ENCODE measurements at regions not wholly inside any gene's neighbourhood (a gene's known extent, or its start where the extent isn't known, plus 50 kb on each side); places are given as distances from the start of the nearest gene placed in this dataset.
A peak's percentile ranks its signal among the peaks of the same experiment; 100 is the strongest.

DNA sequence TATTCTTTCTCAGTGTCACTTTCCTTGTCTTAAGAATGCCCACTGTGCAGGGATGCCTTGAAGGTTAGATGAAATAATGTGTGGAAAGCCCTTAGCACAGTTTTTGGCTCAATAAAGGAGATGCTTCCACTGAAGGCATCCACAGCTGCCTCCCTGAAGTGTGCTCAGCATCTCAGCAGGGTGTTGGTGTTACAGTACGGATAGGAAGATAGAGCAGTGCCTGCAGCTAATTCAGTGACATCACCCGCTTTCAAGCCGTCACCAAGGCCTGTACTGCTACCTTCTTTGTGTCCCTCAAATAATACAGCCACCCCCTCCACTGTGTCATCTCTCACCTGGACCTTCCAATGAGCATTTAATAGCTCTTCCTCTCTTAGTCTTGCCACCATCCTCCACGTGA is 59.0 kb downstream of the NDUFS5 start:
- DNase-seq (ENCODE audit: low spot score) (no peak), FAIRE-seq (no peak)

DNA sequence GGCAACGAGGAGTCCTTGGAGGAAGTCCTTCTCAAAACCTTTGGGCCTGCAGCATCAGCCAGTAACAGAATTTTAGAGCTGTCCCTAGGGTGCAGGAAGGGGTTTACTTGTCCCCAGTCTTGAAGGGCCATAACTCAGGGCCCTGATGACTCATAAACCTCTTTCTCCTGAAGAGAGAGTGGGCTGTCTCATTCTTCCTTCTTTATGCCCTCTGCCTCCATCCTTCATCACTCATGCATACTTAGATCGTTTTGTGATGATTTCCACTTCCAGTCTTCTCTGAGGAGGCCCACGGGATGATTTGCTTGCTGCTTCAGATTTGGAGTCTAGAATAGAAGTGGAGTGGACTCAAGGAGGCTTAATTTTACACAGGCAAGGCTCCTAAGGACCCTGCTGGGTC is 60.2 kb downstream of the NDUFS5 start:
- DNase-seq (ENCODE audit: low spot score) (peak; percentile 30), FAIRE-seq (peak; percentile 41)

DNA sequence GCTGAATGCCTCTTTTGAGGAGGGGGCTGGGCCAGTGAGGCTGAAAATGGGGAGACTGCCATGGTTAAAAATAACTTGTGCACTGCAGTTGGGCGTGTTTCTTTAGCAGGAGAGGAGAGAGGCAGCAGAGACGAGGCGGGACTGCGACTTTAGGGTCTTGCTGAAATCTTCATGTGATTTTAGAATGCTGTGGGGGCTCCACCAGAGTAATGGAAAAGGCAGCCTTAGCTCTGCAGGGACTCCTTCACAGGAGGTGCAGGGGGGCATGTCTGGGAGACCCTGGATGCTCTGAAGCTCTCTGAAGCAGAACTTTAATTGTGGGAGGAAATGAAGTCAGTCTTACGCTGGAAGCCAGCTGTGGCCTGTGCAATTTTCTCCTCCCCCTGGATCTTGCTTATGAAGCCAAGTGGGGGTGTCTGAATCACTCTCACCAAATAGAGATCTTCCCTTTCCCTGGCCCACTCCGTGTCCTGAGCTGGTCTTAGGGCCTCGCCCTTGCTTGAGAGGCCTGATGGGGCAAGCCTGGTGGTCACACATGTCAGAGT is 60.8 kb downstream of the NDUFS5 start:
- DNase-seq (ENCODE audit: low spot score) (no peak), FAIRE-seq (no peak)

DNA sequence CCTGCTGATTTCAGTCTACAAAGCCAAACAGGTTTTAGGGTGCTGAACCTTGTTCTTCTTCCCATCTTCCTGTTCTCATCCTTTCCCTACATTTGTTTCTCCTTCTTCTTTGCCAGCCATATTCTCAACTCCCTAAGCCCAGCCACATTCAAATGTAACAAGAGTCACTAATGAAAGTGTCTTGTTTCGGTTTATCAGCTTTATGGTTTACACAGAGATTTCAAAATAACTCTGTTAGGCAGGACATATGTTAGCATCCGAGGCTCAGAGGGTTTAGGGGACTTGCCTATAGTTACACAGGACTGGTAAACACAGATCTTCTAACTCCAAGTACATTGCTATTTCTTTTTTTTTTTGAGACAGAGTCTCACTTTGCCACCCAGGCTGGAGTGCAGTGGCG is 61.3 kb downstream of the NDUFS5 start:
- FAIRE-seq (no peak), DNase-seq (ENCODE audit: low spot score) (no peak)

DNA sequence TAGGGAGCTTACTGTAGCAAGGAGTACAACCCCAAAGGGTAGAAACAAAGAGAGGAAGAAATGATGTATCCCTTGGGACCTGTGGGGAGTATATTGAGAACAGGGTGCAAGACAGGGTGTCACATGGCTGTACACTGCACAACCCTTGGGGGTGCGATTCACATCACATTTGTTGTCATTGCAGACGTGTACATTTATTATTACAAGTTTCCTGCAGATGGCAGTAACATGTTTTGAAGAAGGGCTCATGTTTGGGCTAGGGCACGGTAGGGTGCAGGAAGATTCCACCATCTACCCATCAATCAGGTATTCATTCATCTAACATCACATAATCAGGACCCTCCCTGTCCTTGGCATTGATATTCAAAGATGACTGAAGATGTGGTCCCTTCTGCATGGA is 62.5 kb downstream of the NDUFS5 start:
- no peak for DNase-seq (ENCODE audit: low spot score)
- no peak for FAIRE-seq

DNA sequence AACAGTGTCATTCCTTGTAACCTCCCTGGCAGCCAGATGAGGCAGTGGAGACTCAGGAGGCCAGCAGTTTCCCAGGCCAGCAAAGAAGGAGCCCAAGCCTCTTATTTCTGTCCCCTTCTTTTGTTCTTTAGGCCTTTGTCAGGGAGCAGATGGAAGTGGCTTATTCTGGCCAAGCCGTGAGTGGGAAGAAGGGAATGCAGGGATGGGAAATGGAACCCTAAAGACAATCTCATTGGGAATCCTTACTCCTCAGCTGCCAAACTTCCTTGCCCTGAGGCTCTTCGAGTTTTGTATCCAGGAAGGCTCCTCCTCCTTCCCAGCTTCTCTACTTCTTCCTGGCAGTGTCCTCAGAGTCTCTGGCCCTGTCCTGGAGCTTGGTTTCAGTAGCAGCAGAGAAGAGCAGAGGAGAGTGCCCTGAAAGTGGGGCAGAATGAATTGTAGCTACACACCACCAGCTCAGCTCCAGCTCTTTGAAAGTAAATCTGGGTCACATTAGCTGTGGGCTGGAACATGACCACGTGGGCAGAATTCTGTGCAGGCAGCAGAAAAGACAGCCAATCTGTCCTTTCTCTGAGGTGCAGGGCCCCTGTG is 63.9 kb downstream of the NDUFS5 start:
- no peak for FAIRE-seq
- DNase-seq (ENCODE audit: low spot score): no peak

DNA sequence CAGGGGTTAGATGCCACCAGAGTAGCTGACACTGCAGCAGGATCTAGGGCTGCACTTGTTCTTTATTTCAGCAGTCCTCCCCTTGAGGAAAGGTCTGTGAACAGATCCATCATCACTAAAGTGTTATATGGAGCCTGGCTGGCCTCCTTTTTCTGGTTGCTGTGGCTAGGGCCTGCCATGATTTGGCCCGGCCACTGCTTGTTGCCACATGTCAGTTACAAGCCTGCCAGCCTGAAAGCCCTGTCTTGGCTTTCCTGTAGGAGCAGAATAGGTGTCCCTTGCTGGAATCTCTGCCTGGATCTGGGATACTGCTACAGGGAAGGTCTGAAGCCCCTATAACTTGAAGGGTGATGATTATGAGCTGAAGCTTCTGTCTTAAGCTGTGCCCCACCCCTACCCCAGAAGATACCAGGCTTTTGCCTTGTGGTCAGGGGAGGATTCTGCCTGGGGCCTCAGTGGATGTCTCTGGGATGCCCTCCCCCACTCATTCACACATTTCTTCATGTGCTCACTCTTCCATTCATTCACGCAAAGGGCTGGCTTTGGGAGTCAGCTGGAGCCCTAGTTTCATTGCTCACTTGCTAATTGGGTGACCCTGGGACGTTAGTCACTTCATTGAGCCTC is 64.7 kb downstream of the NDUFS5 start:
- no peak for FAIRE-seq
- no peak for DNase-seq (ENCODE audit: low spot score)

DNA sequence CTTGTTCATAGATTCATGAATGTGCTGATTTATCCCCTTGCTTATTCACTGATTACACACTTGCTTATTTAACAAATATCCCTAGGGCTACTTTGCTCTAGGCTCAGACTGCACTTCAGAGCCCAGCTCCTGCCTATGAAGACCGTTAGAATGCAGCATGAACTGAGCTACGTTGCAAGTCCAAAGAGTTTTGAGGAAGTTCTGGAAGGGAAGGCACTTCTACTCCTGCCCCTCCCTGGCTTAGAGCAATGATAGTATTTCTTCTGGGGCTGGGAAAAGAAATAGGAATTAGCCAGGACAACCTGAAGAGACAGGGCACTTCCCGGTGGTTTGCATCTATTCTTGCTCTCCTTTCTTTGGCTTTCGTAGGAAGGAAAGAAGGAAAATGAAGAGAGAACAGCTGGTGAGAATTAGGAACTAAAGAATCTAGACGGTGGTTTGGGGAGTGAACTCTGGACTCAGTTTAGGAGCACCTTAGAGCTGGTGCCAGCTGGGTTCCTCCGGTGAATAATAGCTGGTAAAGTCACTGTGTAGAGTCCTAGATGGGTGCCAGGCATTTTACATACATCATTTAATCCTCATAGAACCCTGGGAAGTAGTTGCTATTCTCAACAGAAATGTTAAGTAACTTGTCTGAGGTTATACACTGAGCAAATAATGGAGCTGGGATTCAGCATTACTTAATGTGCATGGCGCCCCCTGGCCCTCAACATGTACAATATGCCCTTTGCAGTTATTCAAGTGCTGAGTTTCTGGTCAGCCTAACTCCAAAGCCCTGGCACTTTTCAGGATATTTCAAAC is 65.9 kb downstream of the NDUFS5 start:
- DNase-seq (ENCODE audit: low spot score): peak; percentile 59
- FAIRE-seq: peak; percentile 30

DNA sequence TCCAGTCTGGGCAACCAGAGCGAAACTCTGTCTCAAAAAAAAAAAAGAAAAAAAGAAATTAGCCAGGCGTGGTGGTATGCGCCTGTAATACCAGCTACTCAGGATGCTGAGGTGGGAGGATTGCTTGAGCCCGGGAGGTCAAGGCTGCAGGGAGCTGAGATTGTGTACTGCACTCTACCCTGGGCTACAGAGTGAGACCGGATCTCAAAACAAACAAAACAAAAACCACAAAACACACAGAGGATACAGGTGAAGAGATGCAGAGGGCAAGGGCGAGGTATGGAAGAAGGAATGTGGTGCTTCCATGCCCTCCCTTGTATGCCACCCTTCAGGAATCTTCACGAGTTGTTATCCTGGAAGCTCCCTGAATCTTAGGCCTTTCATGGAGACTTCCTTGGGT is 68.5 kb downstream of the NDUFS5 start:
- DNase-seq (ENCODE audit: low spot score): no peak
- FAIRE-seq: no peak

DNA sequence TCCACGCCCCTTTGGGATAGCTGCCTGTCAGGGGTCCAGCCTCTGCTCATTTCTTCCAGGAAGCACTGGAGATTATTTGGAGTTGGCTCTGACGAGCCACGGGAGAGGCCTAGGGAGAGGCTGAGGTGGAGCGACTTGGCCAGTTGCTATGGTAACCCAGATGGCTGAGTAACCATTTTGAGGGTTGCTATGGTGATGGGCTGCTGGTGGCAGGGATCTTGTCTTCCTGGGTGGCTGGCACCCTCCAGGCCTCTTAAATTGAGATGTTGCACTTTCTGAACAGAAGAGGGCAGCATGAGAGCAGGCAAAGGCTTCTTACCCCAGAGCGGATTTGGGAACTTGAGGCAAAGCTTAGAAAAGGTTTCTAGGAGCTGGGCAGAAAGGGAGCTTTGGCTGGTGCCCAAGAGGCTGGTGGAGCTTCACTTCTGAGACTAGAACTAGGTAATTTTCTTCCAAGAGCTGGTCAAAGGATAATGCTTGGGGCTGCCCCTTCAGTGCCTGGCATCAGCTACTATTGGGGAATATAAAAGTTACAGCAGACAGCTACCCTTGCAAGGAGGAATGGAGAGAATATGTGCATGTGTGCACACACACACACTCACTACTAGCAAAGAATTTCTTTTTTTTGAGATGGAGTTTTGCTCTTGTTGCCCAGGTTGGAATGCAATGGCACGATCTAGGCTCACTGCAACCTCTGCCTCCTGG is 72.5 kb downstream of the NDUFS5 start:
- FAIRE-seq (peak; percentile 66), DNase-seq (ENCODE audit: low spot score) (peak; percentile 93)

DNA sequence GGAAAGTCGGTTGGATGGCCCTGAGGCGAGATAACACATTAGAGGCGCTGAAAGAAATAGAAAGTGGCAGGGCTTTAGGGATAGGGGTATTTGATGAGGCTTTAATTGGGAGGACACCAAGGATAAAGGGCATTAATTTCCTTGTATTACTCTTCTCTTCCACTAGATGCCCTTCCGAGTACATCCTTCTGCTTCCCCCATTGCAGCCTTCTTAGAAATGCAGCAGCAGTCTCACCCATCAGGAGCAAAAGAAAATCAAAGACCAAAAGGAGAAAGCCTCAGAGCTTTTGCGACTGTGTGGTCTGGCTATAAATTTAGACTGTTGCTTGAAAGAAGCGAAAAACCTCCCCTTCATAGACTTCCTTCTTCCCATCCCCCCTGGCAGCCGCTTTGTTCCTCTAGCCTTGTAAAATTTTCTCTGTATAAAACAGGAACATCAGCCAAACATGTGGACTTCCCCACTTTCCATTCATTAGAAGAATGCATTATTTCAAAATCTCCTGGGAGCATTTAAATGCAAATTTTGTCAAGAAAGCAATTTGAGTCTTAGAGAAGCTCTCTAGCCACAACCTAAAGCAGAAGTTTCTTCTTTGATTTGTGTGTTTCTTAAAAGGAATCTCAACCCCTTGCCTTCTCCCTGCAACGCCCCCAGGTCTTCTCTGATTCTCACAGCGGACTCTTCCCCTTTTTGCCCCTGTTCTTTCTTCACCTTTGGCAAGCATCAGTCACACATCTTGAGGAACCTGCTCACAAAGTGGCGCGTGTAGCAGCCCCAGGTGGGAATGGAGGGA is 76.6 kb downstream of the NDUFS5 start:
- DNase-seq (ENCODE audit: low spot score) (peak; percentile 72), FAIRE-seq (peak; percentile 2)

DNA sequence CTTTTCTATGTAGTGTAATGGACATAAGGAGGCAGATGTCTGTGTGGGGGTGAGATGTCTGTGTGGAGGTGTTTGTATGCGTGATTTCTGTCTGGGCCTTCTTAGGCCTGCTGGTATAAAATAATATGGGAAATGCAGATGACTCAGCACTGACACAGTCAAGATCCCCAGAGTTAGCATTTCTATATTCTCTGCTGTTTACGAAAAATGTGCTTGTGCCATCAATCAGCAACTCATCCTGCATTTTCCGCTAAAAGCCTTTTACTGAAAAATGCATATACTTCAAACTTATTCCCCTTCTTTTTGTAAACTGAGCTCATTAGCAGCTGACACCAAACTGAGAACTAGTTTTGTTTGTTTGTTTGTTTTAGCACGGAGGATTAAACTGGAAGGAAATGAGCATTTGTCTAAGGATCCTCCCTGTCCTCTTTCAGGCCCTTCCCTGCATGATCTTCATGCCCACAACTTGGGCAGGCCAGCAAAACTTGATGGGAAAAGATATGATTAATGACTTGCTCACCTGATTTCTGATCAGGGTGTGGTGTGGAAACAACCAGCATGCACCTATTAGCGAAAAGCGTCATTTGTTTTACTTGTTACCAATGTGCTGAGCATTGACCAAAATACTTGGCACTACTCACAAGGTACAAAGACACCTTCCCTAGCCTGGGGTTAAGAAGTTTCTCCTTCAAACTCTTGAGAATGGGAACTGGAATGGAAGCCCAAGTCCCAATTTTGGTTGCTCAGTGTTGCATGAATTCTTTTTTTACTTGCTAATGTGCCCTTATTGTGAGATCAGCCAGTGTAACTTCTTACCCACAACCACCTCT is 77.4 kb downstream of the NDUFS5 start:
- FAIRE-seq (no peak), DNase-seq (ENCODE audit: low spot score) (peak; percentile 36)

DNA sequence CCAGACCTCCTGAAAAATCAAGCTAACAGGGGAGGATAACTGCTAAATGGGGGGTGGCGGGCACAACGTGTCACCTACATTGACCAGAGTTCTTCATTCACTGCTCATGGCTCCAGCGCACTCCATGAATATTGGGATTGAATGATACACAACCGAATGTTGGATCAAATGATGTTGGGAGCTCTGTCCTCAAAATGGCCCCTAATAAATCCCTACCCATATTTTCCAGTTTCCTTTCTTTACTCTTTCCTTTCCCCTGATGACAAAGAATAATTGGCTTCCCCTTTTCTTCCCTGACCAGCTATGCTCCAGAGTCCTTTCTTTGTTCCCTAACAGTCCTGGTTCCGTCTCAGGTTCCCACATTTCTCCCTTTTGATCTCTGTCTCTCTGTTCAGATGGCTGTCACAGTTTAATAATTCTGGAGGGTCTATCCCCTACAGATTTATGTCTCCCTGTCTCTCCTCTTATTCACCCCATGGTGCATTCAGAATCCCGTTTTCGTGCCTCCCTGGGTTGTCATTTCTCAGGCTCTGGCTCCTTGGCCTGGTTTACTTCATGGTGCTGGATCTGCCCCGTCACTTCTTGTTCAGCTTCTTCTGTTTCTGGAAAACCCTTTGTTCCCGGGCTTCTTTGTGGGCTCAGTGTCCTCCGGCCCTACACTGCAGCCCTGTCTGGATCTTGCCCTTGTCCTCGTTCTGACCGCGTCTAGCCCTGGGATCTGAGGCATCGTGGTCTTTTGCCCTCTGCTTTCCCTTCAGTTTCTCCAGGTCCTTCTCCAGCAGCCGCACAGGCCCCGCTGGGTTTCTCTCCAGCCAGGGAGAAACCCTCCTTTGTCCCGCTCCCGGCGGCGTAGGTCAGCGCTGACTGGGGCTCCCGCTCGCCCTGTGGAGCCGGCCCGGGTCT is 78.3 kb downstream of the NDUFS5 start:
- FAIRE-seq (no peak), DNase-seq (ENCODE audit: low spot score) (no peak)

DNA sequence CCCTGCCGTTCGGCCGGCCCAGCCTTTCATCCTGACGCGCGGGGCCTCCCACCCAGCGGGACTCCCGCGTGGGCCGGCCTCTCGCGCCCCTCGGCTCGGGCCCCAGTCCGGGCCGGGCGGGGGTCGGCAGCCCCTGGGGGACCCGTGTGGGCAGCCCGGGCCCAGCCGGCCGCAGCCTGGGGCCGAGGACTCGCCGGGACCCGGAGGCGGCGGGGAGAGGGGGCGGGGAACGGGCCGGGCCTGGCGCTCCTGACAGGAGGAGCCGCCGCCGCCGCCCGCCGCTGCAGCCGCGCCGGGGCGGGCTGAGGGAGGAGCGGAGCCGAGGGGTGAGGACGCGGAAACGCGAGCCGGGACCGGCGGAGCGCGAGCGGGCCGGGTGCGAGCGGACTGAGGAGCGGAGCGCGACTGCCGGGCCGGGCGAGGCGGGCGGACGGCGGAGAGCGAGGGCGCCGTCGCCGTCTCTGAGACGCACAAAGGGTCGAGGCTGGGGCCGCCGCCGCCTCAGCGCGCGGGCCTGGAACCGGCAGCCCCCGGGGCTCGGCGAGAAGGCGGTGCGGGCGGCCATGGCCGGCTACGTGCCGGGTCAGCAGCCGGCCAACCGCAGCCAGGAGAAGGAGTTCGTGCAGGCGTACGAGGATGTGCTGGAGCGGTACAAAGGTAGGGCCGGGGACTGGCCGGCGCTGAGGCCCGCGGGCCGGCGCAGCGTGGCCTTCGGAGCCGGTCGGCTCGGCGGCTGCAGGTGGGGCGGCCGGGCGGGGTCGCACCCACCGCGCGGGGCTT is 79.1 kb downstream of the NDUFS5 start:
- FAIRE-seq (no peak), DNase-seq (ENCODE audit: low spot score) (peak; percentile 29)

DNA sequence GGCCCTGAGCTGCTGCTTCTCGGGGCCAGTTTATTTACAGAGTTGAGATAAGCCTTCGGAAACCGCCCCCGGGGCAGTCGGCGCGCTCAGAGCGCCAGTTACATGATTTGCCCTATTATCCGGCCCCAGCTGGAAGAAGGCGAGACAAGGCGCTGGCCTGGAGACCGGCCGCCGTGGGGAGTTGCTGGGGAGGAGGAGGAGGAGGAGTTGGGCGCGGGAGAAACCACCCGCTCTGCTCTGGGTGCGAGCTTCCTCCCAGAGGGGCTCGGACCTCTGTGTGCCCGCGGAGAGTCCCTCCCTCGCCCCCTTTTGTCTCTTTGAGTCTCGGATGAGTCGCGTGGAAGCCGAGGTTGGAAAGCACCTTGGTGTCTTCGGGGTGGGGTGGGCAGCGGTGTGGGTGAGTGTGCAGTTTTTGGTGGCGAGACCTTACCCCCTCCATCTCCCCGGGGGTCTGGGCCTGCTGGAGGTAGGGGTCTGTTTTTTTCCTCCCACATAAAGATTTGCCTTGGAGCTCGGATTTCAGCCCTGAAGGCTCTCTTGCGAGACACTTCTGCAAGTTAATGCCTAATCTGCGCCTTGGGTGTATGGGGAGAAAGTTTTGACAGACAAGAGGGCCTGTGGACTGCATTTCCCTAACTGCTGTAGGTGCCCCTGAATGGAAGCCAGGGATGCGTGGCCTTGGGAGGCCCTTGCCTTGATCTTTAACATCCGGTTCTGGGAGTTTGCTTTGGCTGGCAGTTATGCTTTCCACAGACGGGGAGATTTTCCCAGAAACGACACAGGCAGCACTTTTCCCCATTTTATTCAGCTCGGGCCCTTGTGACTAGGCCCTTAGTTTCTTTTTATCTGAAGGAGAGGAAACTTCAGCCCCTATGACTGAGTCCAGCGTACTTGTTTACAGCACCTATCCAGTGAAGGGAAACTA is 80.0 kb downstream of the NDUFS5 start:
- FAIRE-seq (peak; percentile 63), DNase-seq (ENCODE audit: low spot score) (peak; percentile 66)

DNA sequence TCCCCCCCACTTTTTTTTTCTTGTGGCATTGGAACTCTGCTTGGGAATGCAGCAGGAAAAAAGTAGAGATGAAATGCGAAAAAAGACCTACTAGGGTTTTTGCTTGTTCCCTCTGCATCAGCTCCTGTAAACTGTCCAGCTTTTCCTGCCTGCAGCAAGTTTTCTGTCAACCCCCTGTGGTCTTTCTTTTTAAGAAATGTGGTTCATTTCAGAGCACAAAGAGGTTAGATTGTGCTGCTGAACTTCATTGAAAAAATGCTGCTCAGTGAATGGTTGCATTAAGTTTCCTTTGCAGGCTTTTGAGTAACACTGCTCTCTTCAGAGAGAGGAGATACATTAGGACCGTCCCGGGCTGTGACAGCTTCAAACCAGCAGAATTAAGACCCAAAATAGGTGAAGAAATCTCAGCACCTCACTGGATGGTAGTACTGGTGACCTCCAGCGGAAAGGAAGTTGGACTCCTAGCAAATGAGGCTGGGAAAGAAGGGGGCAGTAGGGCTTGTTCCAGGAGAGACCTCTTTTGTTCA is 80.7 kb downstream of the NDUFS5 start:
- FAIRE-seq (no peak), DNase-seq (ENCODE audit: low spot score) (no peak)

All from RCC 7860 (cell line).